ENCODE measurements at regions not wholly inside any gene's neighbourhood (a gene's known extent, or its start where the extent isn't known, plus 50 kb on each side); places are given as distances from the start of the nearest gene placed in this dataset.

DNA sequence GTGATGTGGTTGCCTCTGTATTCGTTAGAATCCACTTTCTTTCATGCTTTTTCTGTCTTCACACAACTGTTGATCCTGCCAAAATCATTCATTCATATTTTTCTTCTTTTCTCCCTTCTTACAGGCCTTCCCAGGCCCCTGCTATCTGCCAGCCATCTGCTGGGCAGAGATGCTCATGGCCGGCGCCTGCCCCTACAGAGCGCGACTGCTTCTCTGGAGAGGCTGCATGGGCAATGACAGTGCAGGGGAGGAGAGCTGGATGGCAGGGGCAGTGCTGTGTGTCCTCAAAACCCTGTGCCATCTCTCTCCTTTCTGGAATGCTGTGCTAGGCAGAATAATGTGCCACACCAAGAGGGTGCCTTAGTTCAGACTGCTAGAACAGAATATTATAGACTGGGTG, 125.2 kb downstream of the INHBB start:
- TF ChIP-seq, protein P1, sequence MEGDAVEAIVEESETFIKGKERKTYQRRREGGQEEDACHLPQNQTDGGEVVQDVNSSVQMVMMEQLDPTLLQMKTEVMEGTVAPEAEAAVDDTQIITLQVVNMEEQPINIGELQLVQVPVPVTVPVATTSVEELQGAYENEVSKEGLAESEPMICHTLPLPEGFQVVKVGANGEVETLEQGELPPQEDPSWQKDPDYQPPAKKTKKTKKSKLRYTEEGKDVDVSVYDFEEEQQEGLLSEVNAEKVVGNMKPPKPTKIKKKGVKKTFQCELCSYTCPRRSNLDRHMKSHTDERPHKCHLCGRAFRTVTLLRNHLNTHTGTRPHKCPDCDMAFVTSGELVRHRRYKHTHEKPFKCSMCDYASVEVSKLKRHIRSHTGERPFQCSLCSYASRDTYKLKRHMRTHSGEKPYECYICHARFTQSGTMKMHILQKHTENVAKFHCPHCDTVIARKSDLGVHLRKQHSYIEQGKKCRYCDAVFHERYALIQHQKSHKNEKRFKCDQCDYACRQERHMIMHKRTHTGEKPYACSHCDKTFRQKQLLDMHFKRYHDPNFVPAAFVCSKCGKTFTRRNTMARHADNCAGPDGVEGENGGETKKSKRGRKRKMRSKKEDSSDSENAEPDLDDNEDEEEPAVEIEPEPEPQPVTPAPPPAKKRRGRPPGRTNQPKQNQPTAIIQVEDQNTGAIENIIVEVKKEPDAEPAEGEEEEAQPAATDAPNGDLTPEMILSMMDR (IDR thresholded peaks at IDR 0.05; ENCODE audit: low read length), result no peak
- TF ChIP-seq EZH2 (IDR thresholded peaks at IDR 0.05; ENCODE audit: borderline replicate concordance, low read length), result no peak

Measured in OCI-LY1 (cell line).